Neural cell (in vitro differentiated cells): ENCODE measurements at regions not wholly inside any gene's neighbourhood (a gene's known extent, or its start where the extent isn't known, plus 50 kb on each side); places are given as distances from the start of the nearest gene placed in this dataset.

ENCODE experiments used
- H2AFZ ChIP-seq: fragments of 200-600, 300-800 bp; sonication (generic), shearing (Covaris generic); 2 replicates; pipeline ENCODE4 v1.6.0; 2014; ENCODE audit warnings: low read depth, mild to moderate bottlenecking, antibody characterized with exemption, low read length, moderate library complexity
- H3F3A ChIP-seq: fragments of 200-600 bp; shearing (Covaris generic); 2 replicates; pipeline ENCODE4 v1.6.1; 2016; ENCODE audit warnings: mild to moderate bottlenecking, moderate library complexity, mixed read lengths, antibody characterized with exemption, low read length; ENCODE audit not compliant: insufficient read depth, poor library complexity, severe bottlenecking
- H3K27ac ChIP-seq: fragments of 200-600, 300-800 bp; sonication (generic), shearing (Covaris generic); 2 replicates; pipeline ENCODE4 v1.5.1; 2014; ENCODE audit warnings: mild to moderate bottlenecking, low read length, moderate library complexity
- H3K27me3 ChIP-seq: fragments of 300-800, 200-600 bp; sonication (generic), shearing (Covaris generic); 2 replicates; pipeline ENCODE4 v1.6.0; 2014; ENCODE audit warnings: mild to moderate bottlenecking, low read depth, low read length, moderate library complexity; ENCODE audit not compliant: insufficient read depth
- H3K36me3 ChIP-seq: fragments of 300-800, 200-600 bp; sonication (generic), shearing (Covaris generic); 2 replicates; pipeline ENCODE4 v1.5.1; 2014; ENCODE audit warnings: mild to moderate bottlenecking, antibody characterized with exemption, low read length, moderate library complexity; ENCODE audit not compliant: insufficient read depth
- H3K4me2 ChIP-seq: fragments of 300-800, 200-600 bp; sonication (generic), shearing (Covaris generic); 2 replicates; pipeline ENCODE4 v1.6.0; 2014; ENCODE audit warnings: mild to moderate bottlenecking, low read length
- H3K4me3 ChIP-seq: fragments of 300-800, 200-600 bp; sonication (generic), shearing (Covaris generic); 2 replicates; pipeline ENCODE4 v1.5.1; 2014; ENCODE audit warnings: mild to moderate bottlenecking, low read length, moderate library complexity
- H3K79me2 ChIP-seq: fragments of 200-600 bp; shearing (Covaris generic); replicated peaks from 2 replicates; pipeline ENCODE4 v1.6.0; 2014; ENCODE audit warnings: mild to moderate bottlenecking, low read length, moderate library complexity; ENCODE audit not compliant: insufficient read depth
- H3K9ac ChIP-seq: fragments of 300-800, 200-600 bp; sonication (generic), shearing (Covaris generic); 2 replicates; pipeline ENCODE4 v1.6.1; 2016; ENCODE audit warnings: mild to moderate bottlenecking, low read length, mixed read lengths
- H3K9me2 ChIP-seq: fragments of 200-600 bp; shearing (Covaris generic); 2 replicates; pipeline ENCODE4 v1.6.1; 2016; ENCODE audit warnings: mild to moderate bottlenecking, low read length, mixed read lengths; ENCODE audit not compliant: insufficient read depth
- H3K9me3 ChIP-seq: fragments of 200-600, 300-800 bp; sonication (generic), shearing (Covaris generic); 2 replicates; pipeline ENCODE4 v1.6.1; 2016; ENCODE audit warnings: mild to moderate bottlenecking, mixed run types, low read length, moderate library complexity, mixed read lengths
- H4K20me1 ChIP-seq: fragments of 200-600 bp; shearing (Covaris generic); 2 replicates; pipeline ENCODE4 v1.6.1; 2016; ENCODE audit warnings: mild to moderate bottlenecking, mixed run types; ENCODE audit not compliant: insufficient read depth
- CTCF ChIP-seq: fragments of 450-650 bp; IDR thresholded peaks from 2 replicates; pipeline ENCODE4 v1.5.1; 2014; ENCODE audit warnings: antibody characterized with exemption, mild to moderate bottlenecking, moderate library complexity; ENCODE audit not compliant: poor library complexity, severe bottlenecking
- EP300 ChIP-seq: fragments of 450-650 bp; conservative IDR thresholded peaks from 2 replicates; pipeline ENCODE4 v1.6.1; 2014; ENCODE audit warnings: antibody characterized with exemption, mild to moderate bottlenecking, moderate library complexity; ENCODE audit not compliant: poor library complexity, severe bottlenecking
- EZH2 ChIP-seq: fragments of 200-600, 300-800 bp; shearing (Covaris generic), sonication (generic); IDR thresholded peaks from 2 replicates; pipeline ENCODE4 v1.6.1; 2014; ENCODE audit warnings: antibody characterized with exemption, low read length, borderline replicate concordance, mild to moderate bottlenecking; ENCODE audit not compliant: insufficient read depth, poor library complexity, severe bottlenecking
- MXI1 ChIP-seq: fragments of 450-650 bp; conservative IDR thresholded peaks from 2 replicates; pipeline ENCODE4 v1.6.1; 2014; ENCODE audit warnings: antibody characterized with exemption, mild to moderate bottlenecking; ENCODE audit not compliant: poor library complexity, severe bottlenecking
- POLR2AphosphoS5 ChIP-seq: IDR thresholded peaks from 2 replicates; pipeline ENCODE4 v1.6.1; 2012
- RAD21 ChIP-seq: fragments of 450-650 bp; conservative IDR thresholded peaks from 2 replicates; pipeline ENCODE4 v1.6.1; 2014; ENCODE audit warnings: antibody characterized with exemption, mild to moderate bottlenecking, moderate library complexity
- REST ChIP-seq: IDR thresholded peaks from 2 replicates; pipeline ENCODE4 v1.6.1; 2012; ENCODE audit warnings: borderline replicate concordance
- SMC3 ChIP-seq: fragments of 450-650 bp; conservative IDR thresholded peaks from 2 replicates; pipeline ENCODE4 v1.6.1; 2014; ENCODE audit warnings: antibody characterized with exemption, mild to moderate bottlenecking, moderate library complexity; ENCODE audit not compliant: poor library complexity
- TAF1 ChIP-seq: IDR thresholded peaks from 2 replicates; pipeline ENCODE4 v1.6.1; 2012; ENCODE audit warnings: low read depth

- H2AFZ ChIP-seq = no peak overlapping the region
- no peak overlapping the region for H3K27ac ChIP-seq
Observed at GRCh38 chr14:38718519-38718918, 384.5 kb downstream of the SEC23A start.

GRCh38 chr14:38716926-38717325 is 386.1 kb downstream of the SEC23A start:
- no peak overlapping the region for H3K27ac ChIP-seq
- H3K9me3 ChIP-seq = no peaks in the 10 kb centered on the region
- no peaks in the 10 kb centered on the region for H3F3A ChIP-seq
- no peaks in the 10 kb centered on the region for H3K9me2 ChIP-seq
- no peaks in the 10 kb centered on the region for H3K79me2 ChIP-seq
- no peak overlapping the region for H3K9ac ChIP-seq
- no peak overlapping the region for H3K4me2 ChIP-seq
- H3K4me3 ChIP-seq = no peak overlapping the region
- H3K36me3 ChIP-seq = no peaks in the 10 kb centered on the region
- no peaks in the 10 kb centered on the region for H4K20me1 ChIP-seq
- H2AFZ ChIP-seq = no peak overlapping the region
- no peaks in the 10 kb centered on the region for H3K27me3 ChIP-seq
- TF ChIP-seq MXI1 = no peak
- TF ChIP-seq TAF1 = no peak
- TF ChIP-seq RAD21 = no peak
- TF ChIP-seq EP300 = no peak
- no peak for TF ChIP-seq SMC3
- no peak for TF ChIP-seq EZH2
- no peak for TF ChIP-seq REST

More at GRCh38 chr14:38718519-38718918, 384.5 kb downstream of the SEC23A start:
- H3K27me3 ChIP-seq = no peaks in the 10 kb centered on the region
- no peak for TF ChIP-seq MXI1
- TF ChIP-seq SMC3 = no peak
- TF ChIP-seq EP300 = no peak
- TF ChIP-seq CTCF = no peak
- TF ChIP-seq POLR2AphosphoS5 = no peak
- no peak for TF ChIP-seq RAD21
- no peak for TF ChIP-seq TAF1
- TF ChIP-seq REST = no peak
- no peak for TF ChIP-seq EZH2
- H3K4me3 ChIP-seq = no peak overlapping the region
- no peaks in the 10 kb centered on the region for H3K79me2 ChIP-seq
- no peak overlapping the region for H3K9ac ChIP-seq
- H3F3A ChIP-seq = no peaks in the 10 kb centered on the region
- no peak overlapping the region for H3K4me2 ChIP-seq
- no peaks in the 10 kb centered on the region for H3K9me3 ChIP-seq
- H4K20me1 ChIP-seq = no peaks in the 10 kb centered on the region
- H3K9me2 ChIP-seq = no peaks in the 10 kb centered on the region
- no peaks in the 10 kb centered on the region for H3K36me3 ChIP-seq
